Body of pancreas (tissue), 4 donors: ENCODE measurements at regions not wholly inside any gene's neighbourhood (a gene's known extent, or its start where the extent isn't known, plus 50 kb on each side); places are given as distances from the start of the nearest gene placed in this dataset.

ENCODE experiments used
- CTCF ChIP-seq, 7 experiments: fragments of 450-650 bp in 4 of 7; fragments of 200-600 bp in 3 of 7; sonication (generic) in 3 of 7; IDR thresholded peaks; one replicate each; pipeline ENCODE4 v1.5.1; 2016 to 2019; ENCODE audit warnings: antibody characterized with exemption in 7 of 7
- POLR2A ChIP-seq, 3 donors: fragments of 450-650 bp; IDR thresholded peaks; one replicate each; pipeline ENCODE4 v1.6.1; 2016; ENCODE audit warnings: antibody characterized with exemption in 3 of 3, mild to moderate bottlenecking in 2 of 3

- TF ChIP-seq POLR2A (IDR thresholded peaks at IDR 0.05) (no peak), CTCF (IDR thresholded peaks at IDR 0.05) (no peak)
Observed at GRCh38 chr10:2019803-2020202, 282.5 kb upstream of the ADARB2 start.
